Tibial nerve (tissue), 4 donors: ENCODE measurements at regions not wholly inside any gene's neighbourhood (a gene's known extent, or its start where the extent isn't known, plus 50 kb on each side); places are given as distances from the start of the nearest gene placed in this dataset.

ENCODE experiments used
- DNase-seq, 2 donors: peaks; one replicate each; pipeline ENCODE4 v3.0.0-alpha.2; 2019; ENCODE audit warnings: low spot score in 2 of 2
- H3K27ac ChIP-seq, 4 donors: fragments of 200-600 bp; sonication (generic) in 3 of 4; one replicate each; pipeline ENCODE4 v1.5.1; 2017 to 2019; ENCODE audit warnings: mild to moderate bottlenecking in 1 of 4
- H3K27me3 ChIP-seq, 2 donors: fragments of 200-600 bp; sonication (generic) in 1 of 2; one replicate each; pipeline versions ENCODE4 v1.5.1 to v1.6.0; 2017 to 2019
- H3K36me3 ChIP-seq, 3 donors: fragments of 200-600 bp; sonication (generic); one replicate each; pipeline ENCODE4 v1.5.1; 2018 to 2019
- H3K4me1 ChIP-seq, 4 donors: fragments of 200-600 bp; sonication (generic) in 3 of 4; one replicate each; pipeline ENCODE4 v1.5.1; 2017 to 2019
- H3K4me3 ChIP-seq, 4 donors: fragments of 200-600 bp; sonication (generic) in 3 of 4; one replicate each; pipeline ENCODE4 v1.5.1; 2017 to 2019; ENCODE audit warnings: mild to moderate bottlenecking in 1 of 4, moderate library complexity in 1 of 4
- H3K9me3 ChIP-seq, 4 donors: fragments of 200-600 bp; sonication (generic) in 3 of 4; one replicate each; pipeline ENCODE4 v1.5.1; 2017 to 2019
- CTCF ChIP-seq, 5 experiments: fragments of 200-600 bp in 3 of 5; fragments of 450-650 bp in 2 of 5; sonication (generic) in 3 of 5; IDR thresholded peaks; one replicate each; pipeline ENCODE4 v1.5.1; 2016 to 2019; ENCODE audit warnings: antibody characterized with exemption in 5 of 5, mild to moderate bottlenecking in 3 of 5, moderate library complexity in 2 of 5
- EP300 ChIP-seq, 2 donors: sonication (generic); formaldehyde crosslinking; IDR thresholded peaks; one replicate each; pipeline ENCODE4 v1.6.1; 2017; ENCODE audit warnings: antibody characterized with exemption in 2 of 2, mild to moderate bottlenecking in 1 of 2
- POLR2A ChIP-seq, 2 donors: fragments of 450-650 bp; IDR thresholded peaks; one replicate each; pipeline ENCODE4 v1.6.1; 2017; ENCODE audit warnings: antibody characterized with exemption in 2 of 2, mild to moderate bottlenecking in 2 of 2, moderate library complexity in 2 of 2
- WGBS, 2 donors: methylation state at CpG; one replicate each; pipeline ENCODE4 v1.1.5; 2018; 5-methylcytosine and 5-hydroxymethylcytosine counted together

- no peaks in the 10 kb centered on the region for H3K4me1 ChIP-seq
- H3K27me3 ChIP-seq = no peaks in the 10 kb centered on the region
- no peak for DNase-seq
- no peaks in the 10 kb centered on the region for H3K9me3 ChIP-seq
- H3K36me3 ChIP-seq = no peaks in the 10 kb centered on the region
- H3K4me3 ChIP-seq = no peak overlapping the region
- 0% methylated on average over 1 of the region's 1 CpG for WGBS, 2 donors
- no peak overlapping the region for H3K27ac ChIP-seq
- TF ChIP-seq POLR2A (IDR thresholded peaks at IDR 0.05) (no peak), EP300 (IDR thresholded peaks at IDR 0.05) (no peak), CTCF (IDR thresholded peaks at IDR 0.05) (no peak)
These were observed 337.2 kb upstream of the SLC39A10 start for GRCh38 chr2:195319548-195320412.

- 42 to 56% methylated on average over 3 of the region's 3 CpGs for WGBS, 2 donors
- TF ChIP-seq CTCF (IDR thresholded peaks at IDR 0.05) (no peak), EP300 (IDR thresholded peaks at IDR 0.05) (no peak), POLR2A (IDR thresholded peaks at IDR 0.05) (no peak)
- Histone ChIP-seq H3K4me1 (no peaks in the 10 kb centered on the region), H3K36me3 (no peaks in the 10 kb centered on the region), H3K27ac (no peak overlapping the region), H3K9me3 (no peaks in the 10 kb centered on the region), H3K4me3 (no peak overlapping the region), H3K27me3 (no peaks in the 10 kb centered on the region)
- DNase-seq = no peak
These were observed 337.9 kb upstream of the SLC39A10 start for GRCh38 chr2:195319112-195319460.

GRCh38 chr2:195318440-195319111, 338.4 kb upstream of the SLC39A10 start:
- Histone ChIP-seq H3K27ac (no peak overlapping the region), H3K4me3 (no peak overlapping the region), H3K27me3 (no peaks in the 10 kb centered on the region), H3K36me3 (no peaks in the 10 kb centered on the region), H3K9me3 (no peaks in the 10 kb centered on the region), H3K4me1 (no peaks in the 10 kb centered on the region)
- no peak for TF ChIP-seq POLR2A (IDR thresholded peaks at IDR 0.05)
- peak; percentile 28 to 55 (median 43) for TF ChIP-seq CTCF (IDR thresholded peaks at IDR 0.05)
- no peak for TF ChIP-seq EP300 (IDR thresholded peaks at IDR 0.05)
- WGBS, 2 donors = 6 to 10% methylated on average over 2 of the region's 2 CpGs
- DNase-seq = peak in 1 of 2 donors; percentile 41

- no peak for DNase-seq
- no peak overlapping the region for H3K4me3 ChIP-seq
- no peak overlapping the region for H3K27ac ChIP-seq
- H3K9me3 ChIP-seq = no peaks in the 10 kb centered on the region
- H3K27me3 ChIP-seq = no peaks in the 10 kb centered on the region
- 88 to 90% methylated on average over 3 of the region's 3 CpGs for WGBS, 2 donors
- TF ChIP-seq POLR2A (IDR thresholded peaks at IDR 0.05) (no peak), CTCF (IDR thresholded peaks at IDR 0.05) (no peak), EP300 (IDR thresholded peaks at IDR 0.05) (no peak)
- no peaks in the 10 kb centered on the region for H3K36me3 ChIP-seq
- H3K4me1 ChIP-seq = no peaks in the 10 kb centered on the region
These were observed 339.5 kb upstream of the SLC39A10 start for GRCh38 chr2:195317550-195317949.

- Histone ChIP-seq H3K27ac (no peak overlapping the region), H3K4me3 (no peak overlapping the region), H3K4me1 (no peaks in the 10 kb centered on the region), H3K36me3 (no peaks in the 10 kb centered on the region), H3K27me3 (no peaks in the 10 kb centered on the region), H3K9me3 (no peaks in the 10 kb centered on the region)
- DNase-seq = no peak
- TF ChIP-seq EP300 (IDR thresholded peaks at IDR 0.05) (no peak), POLR2A (IDR thresholded peaks at IDR 0.05) (no peak), CTCF (IDR thresholded peaks at IDR 0.05) (no peak)
These were observed 340.5 kb upstream of the SLC39A10 start for GRCh38 chr2:195316486-195316885.
